ENCODE measurements at regions not wholly inside any gene's neighbourhood (a gene's known extent, or its start where the extent isn't known, plus 50 kb on each side); places are given as distances from the start of the nearest gene placed in this dataset.
"Not testable (repeated sequence)": the region's sequence is repeated elsewhere in the genome, so short reads cannot be mapped to it uniquely, and the experiment has no call there.

- in situ Hi-C loops (cut with HindIII; ENCODE audit: low pct_ligation_motif_present, low pct_unique_long_range_greater_than_20kb, low sequenced_read_pairs): no loop called here
- no peak for DNase-seq
These were observed 119.7 kb downstream of the DTL start for GRCh38 chr1:212155219-212155618.

- no peak for DNase-seq
- in situ Hi-C loops (cut with HindIII; ENCODE audit: low pct_ligation_motif_present, low pct_unique_long_range_greater_than_20kb, low sequenced_read_pairs): no loop called here
These were observed 121.7 kb downstream of the DTL start for GRCh38 chr1:212157252-212157651.

- in situ Hi-C loops (cut with HindIII; ENCODE audit: low pct_ligation_motif_present, low pct_unique_long_range_greater_than_20kb, low sequenced_read_pairs): no loop called here
- DNase-seq: no peak
These were observed 123.6 kb downstream of the DTL start for GRCh38 chr1:212158912-212159796.

- in situ Hi-C loops (cut with HindIII; ENCODE audit: low pct_ligation_motif_present, low pct_unique_long_range_greater_than_20kb, low sequenced_read_pairs): no loop called here
- peak; percentile 17 for DNase-seq
These were observed 123.9 kb upstream of the PPP2R5A start for GRCh38 chr1:212161231-212161781.

GRCh38 chr1:212162635-212163034 lies 122.6 kb upstream of the PPP2R5A start:
- in situ Hi-C loops (cut with HindIII; ENCODE audit: low pct_ligation_motif_present, low pct_unique_long_range_greater_than_20kb, low sequenced_read_pairs): no loop called here
- no peak for DNase-seq

GRCh38 chr1:212164095-212164872 lies 120.9 kb upstream of the PPP2R5A start:
- in situ Hi-C loops (cut with HindIII; ENCODE audit: low pct_ligation_motif_present, low pct_unique_long_range_greater_than_20kb, low sequenced_read_pairs): no loop called here
- DNase-seq: no peak

- DNase-seq: no peak
- in situ Hi-C loops (cut with HindIII; ENCODE audit: low pct_ligation_motif_present, low pct_unique_long_range_greater_than_20kb, low sequenced_read_pairs): no loop called here
These were observed 119.0 kb upstream of the PPP2R5A start for GRCh38 chr1:212166244-212166643.

GRCh38 chr1:212166644-212167043 lies 118.6 kb upstream of the PPP2R5A start:
- no peak for DNase-seq
- in situ Hi-C loops (cut with HindIII; ENCODE audit: low pct_ligation_motif_present, low pct_unique_long_range_greater_than_20kb, low sequenced_read_pairs): no loop called here

- no peak for DNase-seq
- in situ Hi-C loops (cut with HindIII; ENCODE audit: low pct_ligation_motif_present, low pct_unique_long_range_greater_than_20kb, low sequenced_read_pairs): no loop called here
These were observed 118.1 kb upstream of the PPP2R5A start for GRCh38 chr1:212167098-212167497.

GRCh38 chr1:212173567-212173966 lies 111.6 kb upstream of the PPP2R5A start:
- in situ Hi-C loops (cut with HindIII; ENCODE audit: low pct_ligation_motif_present, low pct_unique_long_range_greater_than_20kb, low sequenced_read_pairs): no loop called here
- no peak for DNase-seq

GRCh38 chr1:212174295-212174694 lies 110.9 kb upstream of the PPP2R5A start:
- in situ Hi-C loops (cut with HindIII; ENCODE audit: low pct_ligation_motif_present, low pct_unique_long_range_greater_than_20kb, low sequenced_read_pairs); DNase-seq: not testable (repeated sequence)

GRCh38 chr1:212177542-212177941 lies 107.7 kb upstream of the PPP2R5A start:
- in situ Hi-C loops (cut with HindIII; ENCODE audit: low pct_ligation_motif_present, low pct_unique_long_range_greater_than_20kb, low sequenced_read_pairs): no loop called here
- no peak for DNase-seq

GRCh38 chr1:212178851-212179250 lies 106.4 kb upstream of the PPP2R5A start:
- in situ Hi-C loops (cut with HindIII; ENCODE audit: low pct_ligation_motif_present, low pct_unique_long_range_greater_than_20kb, low sequenced_read_pairs): no loop called here
- DNase-seq: no peak

- peak; percentile 62 for DNase-seq
- in situ Hi-C loops (cut with HindIII; ENCODE audit: low pct_ligation_motif_present, low pct_unique_long_range_greater_than_20kb, low sequenced_read_pairs): no loop called here
These were observed 105.7 kb upstream of the PPP2R5A start for GRCh38 chr1:212179394-212180076.

GRCh38 chr1:212181015-212181882 lies 104.0 kb upstream of the PPP2R5A start:
- DNase-seq: no peak
- in situ Hi-C loops (cut with HindIII; ENCODE audit: low pct_ligation_motif_present, low pct_unique_long_range_greater_than_20kb, low sequenced_read_pairs): no loop called here

- in situ Hi-C loops (cut with HindIII; ENCODE audit: low pct_ligation_motif_present, low pct_unique_long_range_greater_than_20kb, low sequenced_read_pairs): no loop called here
- DNase-seq: no peak
These were observed 103.0 kb upstream of the PPP2R5A start for GRCh38 chr1:212182171-212182570.

- in situ Hi-C loops (cut with HindIII; ENCODE audit: low pct_ligation_motif_present, low pct_unique_long_range_greater_than_20kb, low sequenced_read_pairs): no loop called here
- no peak for DNase-seq
These were observed 102.6 kb upstream of the PPP2R5A start for GRCh38 chr1:212182579-212182978.

Data from ACHN (cell line).